Heart left ventricle (tissue), 13 donors: ENCODE measurements at regions not wholly inside any gene's neighbourhood (a gene's known extent, or its start where the extent isn't known, plus 50 kb on each side); places are given as distances from the start of the nearest gene placed in this dataset.

ENCODE experiments used
- CTCF ChIP-seq, 12 donors: fragments of 200-600 bp; sonication (generic) in 4 of 12; IDR thresholded peaks; one replicate each; pipeline versions ENCODE4 v1.5.0 to v1.8.0; 2018 to 2022; ENCODE audit warnings: antibody characterized with exemption in 12 of 12, mild to moderate bottlenecking in 5 of 12
- POLR2A ChIP-seq, 2 donors: fragments of 450-650 bp; IDR thresholded peaks; one replicate each; pipeline ENCODE4 v1.6.1; 2017; ENCODE audit warnings: antibody characterized with exemption in 2 of 2, mild to moderate bottlenecking in 2 of 2, moderate library complexity in 2 of 2
- donor health status: ischemic (EF 13 %, LVEDD 7.1; RV severe dilation, severe dysfunction).
- donor health status: DM: no; HTN: yes; CAD: no.
- donor health status: DM: no; HTN: no; CAD: no.
- donor health status: ischemic (EF 25% LVEDD 6.9; RV normal size, moderate dysfunction).
- donor health status: ischemic (EF 25% LVEDD 5.7; RV mildly dilated, moderate dysfunction).
- donor health status: ischemic (EF 35%, LVEDD 5.7; RV mildly dilated, moderate dysfunction).
- donor health status: nonischemic (EF 11% LVEDD 7.7; RV severe dilation, severe dysfunction).
- donor health status: DM: yes; HTN: yes; CAD: no.
- donor health status: PGD.
- donor health status: ischemic (EF 29% LVEDD 5.4; RV normal size, mild dysfunction).
- donor health status: nonischemic (EF 23%, LVEDD 6.1; RV moderate dilation, normal function).

- TF ChIP-seq POLR2A (IDR thresholded peaks at IDR 0.05): no peak
- TF ChIP-seq CTCF (IDR thresholded peaks at IDR 0.05): no peak
Measured at GRCh38 chr4:103497692-103498091, 222.1 kb downstream of the TACR3 start.
